ENCODE measurements at regions not wholly inside any gene's neighbourhood (a gene's known extent, or its start where the extent isn't known, plus 50 kb on each side); places are given as distances from the start of the nearest gene placed in this dataset.

DNA sequence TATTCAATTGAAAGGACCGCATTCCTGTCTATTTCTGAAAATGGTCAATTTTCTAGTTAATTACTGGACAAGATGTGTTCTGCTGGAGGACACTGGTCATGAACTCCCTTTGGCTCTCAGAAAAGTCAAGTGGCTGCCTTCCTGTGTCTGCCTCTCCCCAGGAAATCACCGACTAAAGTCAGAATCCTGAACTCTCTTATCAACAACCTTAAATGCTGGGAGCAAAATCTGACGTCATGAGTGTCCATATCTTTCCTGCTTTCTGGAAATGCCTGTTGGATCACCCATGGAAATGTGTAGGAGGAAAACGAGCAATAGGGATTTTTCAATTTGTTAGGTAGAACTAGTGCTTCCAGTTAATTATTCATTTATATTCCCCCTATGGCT, 53.5 kb upstream of the PLCB1 start:
- TF ChIP-seq, protein P1, sequence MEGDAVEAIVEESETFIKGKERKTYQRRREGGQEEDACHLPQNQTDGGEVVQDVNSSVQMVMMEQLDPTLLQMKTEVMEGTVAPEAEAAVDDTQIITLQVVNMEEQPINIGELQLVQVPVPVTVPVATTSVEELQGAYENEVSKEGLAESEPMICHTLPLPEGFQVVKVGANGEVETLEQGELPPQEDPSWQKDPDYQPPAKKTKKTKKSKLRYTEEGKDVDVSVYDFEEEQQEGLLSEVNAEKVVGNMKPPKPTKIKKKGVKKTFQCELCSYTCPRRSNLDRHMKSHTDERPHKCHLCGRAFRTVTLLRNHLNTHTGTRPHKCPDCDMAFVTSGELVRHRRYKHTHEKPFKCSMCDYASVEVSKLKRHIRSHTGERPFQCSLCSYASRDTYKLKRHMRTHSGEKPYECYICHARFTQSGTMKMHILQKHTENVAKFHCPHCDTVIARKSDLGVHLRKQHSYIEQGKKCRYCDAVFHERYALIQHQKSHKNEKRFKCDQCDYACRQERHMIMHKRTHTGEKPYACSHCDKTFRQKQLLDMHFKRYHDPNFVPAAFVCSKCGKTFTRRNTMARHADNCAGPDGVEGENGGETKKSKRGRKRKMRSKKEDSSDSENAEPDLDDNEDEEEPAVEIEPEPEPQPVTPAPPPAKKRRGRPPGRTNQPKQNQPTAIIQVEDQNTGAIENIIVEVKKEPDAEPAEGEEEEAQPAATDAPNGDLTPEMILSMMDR (IDR thresholded peaks at IDR 0.05) = no peak
- no peak for TF ChIP-seq POLR2A (IDR thresholded peaks at IDR 0.05)
